ENCODE measurements at regions not wholly inside any gene's neighbourhood (a gene's known extent, or its start where the extent isn't known, plus 50 kb on each side); places are given as distances from the start of the nearest gene placed in this dataset.

- Histone ChIP-seq H3K79me1 (replicated peaks; ENCODE audit: low read length, poor library complexity, severe bottlenecking) (no peaks in the 10 kb centered on the region), H3K4me1 (ENCODE audit: control insufficient read depth, insufficient read depth, low read depth, low read length) (no peaks in the 10 kb centered on the region), H3K4me3 (ENCODE audit: insufficient read depth in 1 of 2, low read depth in 1 of 2, low read length in 2 of 2) (no peak overlapping the region), H4K8ac (ENCODE audit: low read length) (no peak overlapping the region), H3K4ac (ENCODE audit: low read depth in 1 of 2, low read length in 2 of 2) (no peak overlapping the region), H3K36me3 (ENCODE audit: control insufficient read depth in 1 of 2, insufficient read depth in 2 of 2, low read depth in 1 of 2, low read length in 2 of 2) (no peaks in the 10 kb centered on the region), H2BK120ac (ENCODE audit: low read depth, low read length) (no peak overlapping the region), H3K9ac (ENCODE audit: low read length) (no peak overlapping the region), H3K4me2 (ENCODE audit: low read length, poor library complexity, severe bottlenecking) (no peak overlapping the region), H3K23ac (ENCODE audit: low read length in 2 of 2) (no peak overlapping the region), H3K18ac (ENCODE audit: low read depth in 1 of 2, low read length in 2 of 2) (no peak overlapping the region), H2AK5ac (ENCODE audit: low read length, severe bottlenecking) (no peak overlapping the region), H2AFZ (ENCODE audit: low read depth, low read length) (no peak overlapping the region), H2BK5ac (ENCODE audit: low read depth, low read length, poor library complexity, severe bottlenecking) (no peak overlapping the region), H2BK12ac (ENCODE audit: low read length in 2 of 2) (no peak overlapping the region), H2BK15ac (ENCODE audit: low read depth, poor library complexity, severe bottlenecking) (no peak overlapping the region), H3K27me3 (ENCODE audit: control insufficient read depth in 1 of 2, insufficient read depth in 1 of 2, low read length in 2 of 2) (no peaks in the 10 kb centered on the region), H3K27ac (ENCODE audit: low read length, poor library complexity, severe bottlenecking) (no peak overlapping the region), H4K91ac (ENCODE audit: low read length) (no peak overlapping the region), H3K14ac (ENCODE audit: low read length in 2 of 2) (no peak overlapping the region), H3K9me3 (ENCODE audit: control insufficient read depth, low read length) (no peaks in the 10 kb centered on the region)
- no peak for DNase-seq
- WGBS = no CpG with 5 or more reads among the region's 3 CpGs
These were observed 799.5 kb upstream of the SEMA6D start for GRCh38 chr15:46917721-46918252.

GRCh38 chr15:46918462-46919140, 798.7 kb upstream of the SEMA6D start:
- no peaks in the 10 kb centered on the region for H3K79me1 ChIP-seq (replicated peaks; ENCODE audit: low read length, poor library complexity, severe bottlenecking)
- H3K36me3 ChIP-seq (ENCODE audit: control insufficient read depth in 1 of 2, insufficient read depth in 2 of 2, low read depth in 1 of 2, low read length in 2 of 2) = no peaks in the 10 kb centered on the region
- H3K4ac ChIP-seq (ENCODE audit: low read depth in 1 of 2, low read length in 2 of 2) = no peak overlapping the region
- H3K23ac ChIP-seq (ENCODE audit: low read length in 2 of 2) = no peak overlapping the region
- no peaks in the 10 kb centered on the region for H3K27me3 ChIP-seq (ENCODE audit: control insufficient read depth in 1 of 2, insufficient read depth in 1 of 2, low read length in 2 of 2)
- no peak overlapping the region for H2BK12ac ChIP-seq (ENCODE audit: low read length in 2 of 2)
- H4K91ac ChIP-seq (ENCODE audit: low read length) = no peak overlapping the region
- H3K9me3 ChIP-seq (ENCODE audit: control insufficient read depth, low read length) = no peaks in the 10 kb centered on the region
- no peak overlapping the region for H3K4me3 ChIP-seq (ENCODE audit: insufficient read depth in 1 of 2, low read depth in 1 of 2, low read length in 2 of 2)
- H2BK5ac ChIP-seq (ENCODE audit: low read depth, low read length, poor library complexity, severe bottlenecking) = no peak overlapping the region
- H2BK120ac ChIP-seq (ENCODE audit: low read depth, low read length) = no peak overlapping the region
- H3K18ac ChIP-seq (ENCODE audit: low read depth in 1 of 2, low read length in 2 of 2) = no peak overlapping the region
- H4K8ac ChIP-seq (ENCODE audit: low read length) = no peak overlapping the region
- H3K4me1 ChIP-seq (ENCODE audit: control insufficient read depth, insufficient read depth, low read depth, low read length) = no peaks in the 10 kb centered on the region
- no peak overlapping the region for H3K9ac ChIP-seq (ENCODE audit: low read length)
- H3K27ac ChIP-seq (ENCODE audit: low read length, poor library complexity, severe bottlenecking) = no peak overlapping the region
- DNase-seq = no peak
- no peak overlapping the region for H3K14ac ChIP-seq (ENCODE audit: low read length in 2 of 2)
- no peak overlapping the region for H2AK5ac ChIP-seq (ENCODE audit: low read length, severe bottlenecking)
- H2AFZ ChIP-seq (ENCODE audit: low read depth, low read length) = no peak overlapping the region
- H3K4me2 ChIP-seq (ENCODE audit: low read length, poor library complexity, severe bottlenecking) = no peak overlapping the region
- no peak overlapping the region for H2BK15ac ChIP-seq (ENCODE audit: low read depth, poor library complexity, severe bottlenecking)
- WGBS = 90% methylated on average over 20 of the region's 20 CpGs

- DNase-seq = no peak
- Histone ChIP-seq H2BK5ac (ENCODE audit: low read depth, low read length, poor library complexity, severe bottlenecking) (no peak overlapping the region), H2BK12ac (ENCODE audit: low read length in 2 of 2) (no peak overlapping the region), H2BK120ac (ENCODE audit: low read depth, low read length) (no peak overlapping the region), H2BK15ac (ENCODE audit: low read depth, poor library complexity, severe bottlenecking) (no peak overlapping the region), H3K4me1 (ENCODE audit: control insufficient read depth, insufficient read depth, low read depth, low read length) (no peaks in the 10 kb centered on the region), H3K4me2 (ENCODE audit: low read length, poor library complexity, severe bottlenecking) (no peak overlapping the region), H4K91ac (ENCODE audit: low read length) (no peak overlapping the region), H3K23ac (ENCODE audit: low read length in 2 of 2) (no peak overlapping the region), H3K4ac (ENCODE audit: low read depth in 1 of 2, low read length in 2 of 2) (no peak overlapping the region), H3K79me1 (replicated peaks; ENCODE audit: low read length, poor library complexity, severe bottlenecking) (no peaks in the 10 kb centered on the region), H4K8ac (ENCODE audit: low read length) (no peak overlapping the region), H2AK5ac (ENCODE audit: low read length, severe bottlenecking) (no peak overlapping the region), H3K27ac (ENCODE audit: low read length, poor library complexity, severe bottlenecking) (no peak overlapping the region), H3K4me3 (ENCODE audit: insufficient read depth in 1 of 2, low read depth in 1 of 2, low read length in 2 of 2) (no peak overlapping the region), H3K9me3 (ENCODE audit: control insufficient read depth, low read length) (no peaks in the 10 kb centered on the region), H3K9ac (ENCODE audit: low read length) (no peak overlapping the region), H3K27me3 (ENCODE audit: control insufficient read depth in 1 of 2, insufficient read depth in 1 of 2, low read length in 2 of 2) (no peaks in the 10 kb centered on the region), H3K18ac (ENCODE audit: low read depth in 1 of 2, low read length in 2 of 2) (no peak overlapping the region), H3K14ac (ENCODE audit: low read length in 2 of 2) (no peak overlapping the region), H2AFZ (ENCODE audit: low read depth, low read length) (no peak overlapping the region), H3K36me3 (ENCODE audit: control insufficient read depth in 1 of 2, insufficient read depth in 2 of 2, low read depth in 1 of 2, low read length in 2 of 2) (no peaks in the 10 kb centered on the region)
- 70% methylated on average over 2 of the region's 3 CpGs for WGBS
These were observed 795.4 kb upstream of the SEMA6D start for GRCh38 chr15:46921891-46922290.

GRCh38 chr15:46930426-46930825, 786.9 kb upstream of the SEMA6D start:
- no peak overlapping the region for H3K9ac ChIP-seq (ENCODE audit: low read length)
- H3K4me2 ChIP-seq (ENCODE audit: low read length, poor library complexity, severe bottlenecking) = no peak overlapping the region
- no peak overlapping the region for H2BK120ac ChIP-seq (ENCODE audit: low read depth, low read length)
- no peak overlapping the region for H3K4me3 ChIP-seq (ENCODE audit: insufficient read depth in 1 of 2, low read depth in 1 of 2, low read length in 2 of 2)
- H3K14ac ChIP-seq (ENCODE audit: low read length in 2 of 2) = no peak overlapping the region
- no peak overlapping the region for H4K91ac ChIP-seq (ENCODE audit: low read length)
- H3K36me3 ChIP-seq (ENCODE audit: control insufficient read depth in 1 of 2, insufficient read depth in 2 of 2, low read depth in 1 of 2, low read length in 2 of 2) = no peaks in the 10 kb centered on the region
- H3K9me3 ChIP-seq (ENCODE audit: control insufficient read depth, low read length) = no peaks in the 10 kb centered on the region
- no peak overlapping the region for H3K23ac ChIP-seq (ENCODE audit: low read length in 2 of 2)
- no peak overlapping the region for H2BK15ac ChIP-seq (ENCODE audit: low read depth, poor library complexity, severe bottlenecking)
- H3K27me3 ChIP-seq (ENCODE audit: control insufficient read depth in 1 of 2, insufficient read depth in 1 of 2, low read length in 2 of 2) = no peaks in the 10 kb centered on the region
- no peak overlapping the region for H4K8ac ChIP-seq (ENCODE audit: low read length)
- H3K27ac ChIP-seq (ENCODE audit: low read length, poor library complexity, severe bottlenecking) = no peak overlapping the region
- H3K4ac ChIP-seq (ENCODE audit: low read depth in 1 of 2, low read length in 2 of 2) = no peak overlapping the region
- no peak overlapping the region for H2AFZ ChIP-seq (ENCODE audit: low read depth, low read length)
- no peak overlapping the region for H2BK12ac ChIP-seq (ENCODE audit: low read length in 2 of 2)
- DNase-seq = no peak
- no peak overlapping the region for H2BK5ac ChIP-seq (ENCODE audit: low read depth, low read length, poor library complexity, severe bottlenecking)
- H2AK5ac ChIP-seq (ENCODE audit: low read length, severe bottlenecking) = no peak overlapping the region
- no peaks in the 10 kb centered on the region for H3K79me1 ChIP-seq (replicated peaks; ENCODE audit: low read length, poor library complexity, severe bottlenecking)
- H3K4me1 ChIP-seq (ENCODE audit: control insufficient read depth, insufficient read depth, low read depth, low read length) = no peaks in the 10 kb centered on the region
- no peak overlapping the region for H3K18ac ChIP-seq (ENCODE audit: low read depth in 1 of 2, low read length in 2 of 2)
